Loucy (cell line): ENCODE measurements at regions not wholly inside any gene's neighbourhood (a gene's known extent, or its start where the extent isn't known, plus 50 kb on each side); places are given as distances from the start of the nearest gene placed in this dataset.

Experiments used
- H2AFZ ChIP-seq: fragments of 200-600 bp; sonication (generic); 2 replicates; pipeline ENCODE4 v1.6.0; 2016; ENCODE audit warnings: antibody characterized with exemption, mild to moderate bottlenecking, low read length, moderate library complexity
- H3F3A ChIP-seq: fragments of 200-600 bp; 2 replicates; pipeline ENCODE4 v1.6.0; 2016; ENCODE audit warnings: antibody characterized with exemption, low read depth, mild to moderate bottlenecking
- H3K27me3 ChIP-seq: fragments of 200-600 bp; sonication (generic); 2 replicates; pipeline ENCODE4 v1.6.1; 2014; ENCODE audit warnings: low read length, mild to moderate bottlenecking; ENCODE audit not compliant: insufficient read depth, poor library complexity, severe bottlenecking
- H3K36me3 ChIP-seq: fragments of 200-600 bp; sonication (generic); 2 replicates; pipeline ENCODE4 v1.6.1; 2016; ENCODE audit warnings: low read length; ENCODE audit not compliant: insufficient read depth
- H3K4me1 ChIP-seq: fragments of 200-600 bp; sonication (generic); 2 replicates; pipeline ENCODE4 v1.5.1; 2014; ENCODE audit warnings: low read length, mild to moderate bottlenecking; ENCODE audit not compliant: insufficient read depth, poor library complexity, severe bottlenecking
- H3K4me2 ChIP-seq: fragments of 200-600 bp; sonication (generic); 2 replicates; pipeline ENCODE4 v1.6.0; 2014; ENCODE audit warnings: antibody characterized with exemption, low read length, low read depth, mild to moderate bottlenecking; ENCODE audit not compliant: poor library complexity, severe bottlenecking
- H3K4me3 ChIP-seq: fragments of 200-600 bp; sonication (generic); 2 replicates; pipeline ENCODE4 v1.5.1; 2014; ENCODE audit warnings: low read length, mild to moderate bottlenecking, mixed read lengths; ENCODE audit not compliant: poor library complexity, severe bottlenecking
- H3K79me2 ChIP-seq: fragments of 200-600 bp; sonication (generic); 2 replicates; pipeline ENCODE4 v1.6.1; 2014; ENCODE audit warnings: low read length; ENCODE audit not compliant: insufficient read depth
- H3K9ac ChIP-seq: fragments of 200-600 bp; sonication (generic); 2 replicates; pipeline ENCODE4 v1.6.0; 2014; ENCODE audit warnings: mild to moderate bottlenecking, low read depth, low read length, moderate library complexity; ENCODE audit not compliant: poor library complexity, severe bottlenecking
- H3K9me2 ChIP-seq: fragments of 200-600 bp; sonication (generic); replicated peaks from 2 replicates; pipeline ENCODE4 v1.6.1; 2016; ENCODE audit warnings: low read depth, low read length, mixed read lengths
- H3K9me3 ChIP-seq: fragments of 200-600 bp; sonication (generic); 2 replicates; pipeline ENCODE4 v1.6.1; 2014; ENCODE audit warnings: mild to moderate bottlenecking, antibody characterized with exemption, low read length, low read depth; ENCODE audit not compliant: insufficient read depth
- H4K20me1 ChIP-seq: fragments of 200-600 bp; sonication (generic); 2 replicates; pipeline ENCODE4 v1.6.0; 2014; ENCODE audit warnings: antibody characterized with exemption, low read length, mild to moderate bottlenecking; ENCODE audit not compliant: insufficient read depth, poor library complexity, severe bottlenecking
- EZH2phosphoT487 ChIP-seq: fragments of 200-600 bp; IDR thresholded peaks from 2 replicates; pipeline ENCODE4 v1.6.1; 2018; ENCODE audit warnings: antibody characterized with exemption, mild to moderate bottlenecking, moderate library complexity, borderline replicate concordance
- TF ChIP-seq, protein P1 (sequence below): fragments of 200-600 bp; sonication (generic); conservative IDR thresholded peaks from 2 replicates; pipeline ENCODE4 v1.5.1; 2014; ENCODE audit warnings: mild to moderate bottlenecking, antibody characterized with exemption, low read length

DNA sequence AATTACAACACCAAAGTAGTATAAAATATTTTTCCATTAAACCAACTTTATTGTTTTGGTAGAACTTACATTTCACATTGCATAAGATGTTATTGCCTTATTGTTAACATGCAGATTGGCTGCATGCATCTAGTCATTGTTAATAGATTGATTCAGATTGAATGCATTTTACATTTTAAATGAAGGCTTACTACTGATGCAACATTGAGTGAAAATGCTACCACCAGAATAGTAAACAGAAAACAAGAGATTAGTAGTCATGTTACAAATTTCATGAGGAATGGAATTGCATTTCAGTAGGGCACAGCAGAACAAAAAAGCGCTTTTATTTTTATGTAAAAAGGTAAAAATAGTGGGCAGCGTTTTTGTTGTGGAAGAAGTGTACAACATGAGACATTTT is 298.3 kb downstream of the ARL4A start:
- no peak overlapping the region for H3K9ac ChIP-seq
- H3K79me2 ChIP-seq = no peaks in the 10 kb centered on the region
- H3K4me2 ChIP-seq = no peak overlapping the region
- no peaks in the 10 kb centered on the region for H4K20me1 ChIP-seq
- no peaks in the 10 kb centered on the region for H3F3A ChIP-seq
- H3K27me3 ChIP-seq = no peaks in the 10 kb centered on the region
- H3K9me3 ChIP-seq = no peaks in the 10 kb centered on the region
- no peak overlapping the region for H2AFZ ChIP-seq
- H3K4me1 ChIP-seq = no peaks in the 10 kb centered on the region
- no peaks in the 10 kb centered on the region for H3K9me2 ChIP-seq
- H3K4me3 ChIP-seq = no peak overlapping the region
- TF ChIP-seq EZH2phosphoT487 = no peak
- TF ChIP-seq, protein P1, sequence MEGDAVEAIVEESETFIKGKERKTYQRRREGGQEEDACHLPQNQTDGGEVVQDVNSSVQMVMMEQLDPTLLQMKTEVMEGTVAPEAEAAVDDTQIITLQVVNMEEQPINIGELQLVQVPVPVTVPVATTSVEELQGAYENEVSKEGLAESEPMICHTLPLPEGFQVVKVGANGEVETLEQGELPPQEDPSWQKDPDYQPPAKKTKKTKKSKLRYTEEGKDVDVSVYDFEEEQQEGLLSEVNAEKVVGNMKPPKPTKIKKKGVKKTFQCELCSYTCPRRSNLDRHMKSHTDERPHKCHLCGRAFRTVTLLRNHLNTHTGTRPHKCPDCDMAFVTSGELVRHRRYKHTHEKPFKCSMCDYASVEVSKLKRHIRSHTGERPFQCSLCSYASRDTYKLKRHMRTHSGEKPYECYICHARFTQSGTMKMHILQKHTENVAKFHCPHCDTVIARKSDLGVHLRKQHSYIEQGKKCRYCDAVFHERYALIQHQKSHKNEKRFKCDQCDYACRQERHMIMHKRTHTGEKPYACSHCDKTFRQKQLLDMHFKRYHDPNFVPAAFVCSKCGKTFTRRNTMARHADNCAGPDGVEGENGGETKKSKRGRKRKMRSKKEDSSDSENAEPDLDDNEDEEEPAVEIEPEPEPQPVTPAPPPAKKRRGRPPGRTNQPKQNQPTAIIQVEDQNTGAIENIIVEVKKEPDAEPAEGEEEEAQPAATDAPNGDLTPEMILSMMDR = no peak
- H3K36me3 ChIP-seq = no peaks in the 10 kb centered on the region

GRCh38 chr7:12987238-12987637 is 299.8 kb downstream of the ARL4A start:
- Histone ChIP-seq H3K36me3 (no peaks in the 10 kb centered on the region), H3K9ac (no peak overlapping the region), H4K20me1 (no peaks in the 10 kb centered on the region), H3K9me3 (no peaks in the 10 kb centered on the region), H2AFZ (no peak overlapping the region), H3K4me1 (no peaks in the 10 kb centered on the region), H3K9me2 (no peaks in the 10 kb centered on the region), H3K27me3 (no peaks in the 10 kb centered on the region), H3F3A (no peaks in the 10 kb centered on the region), H3K79me2 (no peaks in the 10 kb centered on the region), H3K4me2 (no peak overlapping the region), H3K4me3 (no peak overlapping the region)
- no peak for TF ChIP-seq EZH2phosphoT487
- TF ChIP-seq, protein P1 = no peak

GRCh38 chr7:12990440-12990839 is 303.0 kb downstream of the ARL4A start:
- Histone ChIP-seq H2AFZ (no peak overlapping the region), H3K4me1 (no peaks in the 10 kb centered on the region)

More at GRCh38 chr7:12990440-12990839, 303.0 kb downstream of the ARL4A start:
- no peak for TF ChIP-seq EZH2phosphoT487
- TF ChIP-seq, protein P1 = no peak
- no peak overlapping the region for H3K4me3 ChIP-seq
- H3K79me2 ChIP-seq = no peaks in the 10 kb centered on the region
- H3F3A ChIP-seq = no peaks in the 10 kb centered on the region
- H3K9me3 ChIP-seq = no peaks in the 10 kb centered on the region
- H3K4me2 ChIP-seq = no peak overlapping the region
- no peaks in the 10 kb centered on the region for H4K20me1 ChIP-seq
- H3K27me3 ChIP-seq = no peaks in the 10 kb centered on the region
- no peak overlapping the region for H3K9ac ChIP-seq
- H3K36me3 ChIP-seq = no peaks in the 10 kb centered on the region
- H3K9me2 ChIP-seq = no peaks in the 10 kb centered on the region
